ENCODE measurements at regions not wholly inside any gene's neighbourhood (a gene's known extent, or its start where the extent isn't known, plus 50 kb on each side); places are given as distances from the start of the nearest gene placed in this dataset.

- H2AFZ ChIP-seq (ENCODE audit: low read depth, low read length): no peak overlapping the region
- no peak for DNase-seq (ENCODE audit: low read depth)
- H3K27me3 Mint-ChIP-seq (ENCODE audit: low read depth, unreplicated experiment): no peaks in the 10 kb centered on the region
- H3K4me2 ChIP-seq (ENCODE audit: low read length): no peak overlapping the region
- no peak for TF ChIP-seq EZH2 (IDR thresholded peaks at IDR 0.05; ENCODE audit: insufficient read depth, low read length)
- TF ChIP-seq CTCF (IDR thresholded peaks at IDR 0.05; ENCODE audit: insufficient read depth, low read depth, low read length): no peak
- H3K4me1 ChIP-seq (ENCODE audit: insufficient read depth, low read length): no peaks in the 10 kb centered on the region
- H3K27me3 ChIP-seq (ENCODE audit: insufficient read depth, low read length): no peaks in the 10 kb centered on the region
- H3K9me3 ChIP-seq (ENCODE audit: insufficient read depth, low read depth, low read length): no peaks in the 10 kb centered on the region
- H4K20me1 ChIP-seq (ENCODE audit: insufficient read depth, low read length): no peaks in the 10 kb centered on the region
- H3K4me1 Mint-ChIP-seq (ENCODE audit: low read depth, unreplicated experiment): peaks cover 17% of the 10 kb centered on the region
- H3K4me3 Mint-ChIP-seq (ENCODE audit: unreplicated experiment): no peak overlapping the region
- H3K79me2 ChIP-seq (ENCODE audit: insufficient read depth, low read length): no peaks in the 10 kb centered on the region
- H3K27ac Mint-ChIP-seq (ENCODE audit: unreplicated experiment): no peak overlapping the region
- no peak overlapping the region for H3K9ac ChIP-seq (ENCODE audit: low read length)
- no peaks in the 10 kb centered on the region for H3K36me3 ChIP-seq (ENCODE audit: insufficient read depth, low read length)
- no peak overlapping the region for H3K4me3 ChIP-seq (ENCODE audit: insufficient read depth, low read depth, low read length)
- H3K9me3 Mint-ChIP-seq (ENCODE audit: unreplicated experiment): no peaks in the 10 kb centered on the region
- no peaks in the 10 kb centered on the region for H3K36me3 Mint-ChIP-seq (ENCODE audit: low read depth, unreplicated experiment)
- peak; percentile 63 for FAIRE-seq
- H3K27ac ChIP-seq (ENCODE audit: low read depth, low read length): no peak overlapping the region
Observed at GRCh38 chr2:145352484-145352883, 832.6 kb upstream of the ZEB2 start.

- no peaks in the 10 kb centered on the region for H3K27me3 Mint-ChIP-seq (ENCODE audit: low read depth, unreplicated experiment)
- no peaks in the 10 kb centered on the region for H3K9me3 ChIP-seq (ENCODE audit: insufficient read depth, low read depth, low read length)
- no peaks in the 10 kb centered on the region for H3K9me3 Mint-ChIP-seq (ENCODE audit: unreplicated experiment)
- no peaks in the 10 kb centered on the region for H3K36me3 Mint-ChIP-seq (ENCODE audit: low read depth, unreplicated experiment)
- DNase-seq (ENCODE audit: low read depth) (no peak), FAIRE-seq (no peak)
- H3K4me1 ChIP-seq (ENCODE audit: insufficient read depth, low read length): no peaks in the 10 kb centered on the region
- H3K9ac ChIP-seq (ENCODE audit: low read length): no peak overlapping the region
- H3K27ac ChIP-seq (ENCODE audit: low read depth, low read length): no peak overlapping the region
- H3K27ac Mint-ChIP-seq (ENCODE audit: unreplicated experiment): no peak overlapping the region
- H3K36me3 ChIP-seq (ENCODE audit: insufficient read depth, low read length): no peaks in the 10 kb centered on the region
- TF ChIP-seq CTCF (IDR thresholded peaks at IDR 0.05; ENCODE audit: insufficient read depth, low read depth, low read length) (no peak), EZH2 (IDR thresholded peaks at IDR 0.05; ENCODE audit: insufficient read depth, low read length) (no peak)
- H4K20me1 ChIP-seq (ENCODE audit: insufficient read depth, low read length): no peaks in the 10 kb centered on the region
- no peak overlapping the region for H3K4me2 ChIP-seq (ENCODE audit: low read length)
- H3K4me3 Mint-ChIP-seq (ENCODE audit: unreplicated experiment): no peak overlapping the region
- H3K27me3 ChIP-seq (ENCODE audit: insufficient read depth, low read length): no peaks in the 10 kb centered on the region
- no peaks in the 10 kb centered on the region for H3K79me2 ChIP-seq (ENCODE audit: insufficient read depth, low read length)
- H2AFZ ChIP-seq (ENCODE audit: low read depth, low read length): no peak overlapping the region
- no peak overlapping the region for H3K4me3 ChIP-seq (ENCODE audit: insufficient read depth, low read depth, low read length)
- peaks cover 17% of the 10 kb centered on the region for H3K4me1 Mint-ChIP-seq (ENCODE audit: low read depth, unreplicated experiment)
Observed at GRCh38 chr2:145351864-145352425, 832.0 kb upstream of the ZEB2 start.

GRCh38 chr2:145350011-145350410, 830.1 kb upstream of the ZEB2 start:
- H3K36me3 Mint-ChIP-seq (ENCODE audit: low read depth, unreplicated experiment): no peaks in the 10 kb centered on the region
- no peaks in the 10 kb centered on the region for H3K9me3 Mint-ChIP-seq (ENCODE audit: unreplicated experiment)
- peak; percentile 81 for FAIRE-seq
- peaks cover 17% of the 10 kb centered on the region for H3K4me1 Mint-ChIP-seq (ENCODE audit: low read depth, unreplicated experiment)
- Histone ChIP-seq H3K9me3 (ENCODE audit: insufficient read depth, low read depth, low read length) (no peaks in the 10 kb centered on the region), H3K4me3 (ENCODE audit: insufficient read depth, low read depth, low read length) (no peak overlapping the region), H2AFZ (ENCODE audit: low read depth, low read length) (peak overlapping the region; percentile 0), H3K36me3 (ENCODE audit: insufficient read depth, low read length) (no peaks in the 10 kb centered on the region), H3K27ac (ENCODE audit: low read depth, low read length) (no peak overlapping the region), H3K4me2 (ENCODE audit: low read length) (peak overlapping the region; percentile 42), H3K9ac (ENCODE audit: low read length) (no peak overlapping the region), H3K27me3 (ENCODE audit: insufficient read depth, low read length) (no peaks in the 10 kb centered on the region), H4K20me1 (ENCODE audit: insufficient read depth, low read length) (no peaks in the 10 kb centered on the region), H3K4me1 (ENCODE audit: insufficient read depth, low read length) (no peaks in the 10 kb centered on the region), H3K79me2 (ENCODE audit: insufficient read depth, low read length) (no peaks in the 10 kb centered on the region)
- TF ChIP-seq EZH2 (IDR thresholded peaks at IDR 0.05; ENCODE audit: insufficient read depth, low read length) (no peak), CTCF (IDR thresholded peaks at IDR 0.05; ENCODE audit: insufficient read depth, low read depth, low read length) (no peak)
- peak overlapping the region; percentile 76 for H3K27ac Mint-ChIP-seq (ENCODE audit: unreplicated experiment)
- H3K4me3 Mint-ChIP-seq (ENCODE audit: unreplicated experiment): no peak overlapping the region
- DNase-seq (ENCODE audit: low read depth): peak; percentile 80
- H3K27me3 Mint-ChIP-seq (ENCODE audit: low read depth, unreplicated experiment): no peaks in the 10 kb centered on the region

Measured in astrocyte (in vitro differentiated cells and primary cell).